ENCODE measurements at regions not wholly inside any gene's neighbourhood (a gene's known extent, or its start where the extent isn't known, plus 50 kb on each side); places are given as distances from the start of the nearest gene placed in this dataset.

DNA sequence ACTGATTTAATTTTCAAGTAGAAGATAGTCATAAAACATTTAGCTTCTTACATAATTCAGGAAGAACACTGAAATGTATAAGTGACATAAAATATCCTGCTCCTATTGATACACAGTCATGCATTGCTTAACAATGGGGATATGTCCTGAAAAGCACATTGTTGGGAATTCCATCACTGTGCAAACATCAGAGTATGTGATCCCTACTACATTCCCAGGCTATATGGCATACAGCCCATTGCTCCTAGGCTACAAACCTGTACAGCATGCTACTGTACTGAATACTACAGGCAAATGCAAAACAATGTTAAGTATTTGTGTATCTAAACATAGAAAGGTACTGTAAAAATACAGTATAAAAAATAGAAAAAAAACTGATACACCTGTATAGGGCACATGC lies 723.9 kb upstream of the ARGLU1 start:
- DNase-seq: no peak

DNA sequence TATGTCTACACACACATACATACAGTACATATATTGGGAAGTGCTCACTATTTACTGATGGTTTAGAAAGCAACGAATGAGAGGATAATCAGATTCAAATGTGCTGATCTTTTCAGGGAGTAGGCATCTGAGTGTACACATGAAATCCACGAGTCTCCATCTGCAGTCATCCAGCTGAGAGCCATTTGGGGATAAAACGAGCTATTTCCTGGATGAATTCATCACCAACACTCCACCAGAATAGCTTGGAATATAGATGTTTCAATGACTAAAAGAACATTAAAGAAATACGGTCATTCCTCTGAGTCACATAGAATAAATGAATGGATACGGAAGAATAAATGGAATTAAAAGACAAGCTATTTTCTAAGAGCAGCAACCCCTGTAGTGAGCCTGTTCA lies 721.6 kb upstream of the ARGLU1 start:
- DNase-seq: no peak

DNA sequence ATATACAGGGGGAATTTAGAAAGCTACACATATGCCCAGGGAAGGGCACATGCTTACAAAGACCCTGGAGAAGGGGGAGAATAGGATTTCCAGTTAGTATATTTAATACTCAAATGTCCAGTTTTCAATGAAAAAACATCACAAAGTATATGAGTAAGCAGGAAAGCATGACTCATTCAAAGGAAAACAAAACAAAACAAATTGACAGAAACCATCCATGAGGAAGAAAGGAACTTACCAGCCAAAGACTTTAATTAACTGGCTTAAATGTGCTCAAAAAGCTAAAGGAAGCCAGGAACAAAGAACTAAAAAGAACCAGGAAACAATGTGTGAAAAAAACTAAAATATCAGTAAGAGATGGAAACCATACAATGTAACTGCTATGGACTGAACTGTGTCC lies 716.2 kb upstream of the ARGLU1 start:
- no peak for DNase-seq

DNA sequence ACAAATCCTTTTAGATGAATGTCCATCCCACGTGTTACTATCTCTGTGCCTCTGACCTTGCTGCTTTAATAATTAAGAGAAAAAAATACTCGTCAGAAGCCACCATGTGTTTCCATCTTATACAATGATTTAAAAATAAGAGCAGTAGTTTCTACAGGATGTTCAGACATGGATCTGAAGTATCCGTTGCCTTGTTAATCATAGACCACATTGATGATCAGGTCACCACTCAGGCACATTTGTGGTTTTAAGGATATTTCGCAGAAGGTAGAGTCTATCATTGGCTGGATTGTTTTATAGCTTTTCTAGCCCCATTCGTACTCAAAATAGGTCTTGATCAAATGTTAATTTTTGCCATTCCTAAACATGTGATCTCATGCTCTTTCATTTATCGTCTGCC lies 710.0 kb upstream of the ARGLU1 start:
- no peak for DNase-seq

DNA sequence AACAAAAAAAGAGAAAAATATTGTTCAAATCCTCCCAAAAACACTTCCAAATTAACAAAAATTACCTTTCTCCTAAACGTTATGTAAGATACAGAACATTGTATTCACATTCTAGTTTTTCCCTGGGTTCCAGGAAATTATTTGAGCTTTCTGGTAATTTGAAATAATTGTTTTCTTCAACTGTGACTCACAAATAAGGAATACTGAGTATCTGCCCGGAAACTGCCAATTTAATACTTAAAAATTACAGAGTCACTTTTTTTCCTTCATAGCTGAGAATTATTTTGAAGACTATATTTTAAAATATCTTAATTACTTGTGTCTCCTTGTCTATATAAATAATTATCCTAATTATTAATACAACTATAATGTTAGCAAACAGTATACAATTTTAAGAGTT lies 709.0 kb upstream of the ARGLU1 start:
- DNase-seq: no peak

DNA sequence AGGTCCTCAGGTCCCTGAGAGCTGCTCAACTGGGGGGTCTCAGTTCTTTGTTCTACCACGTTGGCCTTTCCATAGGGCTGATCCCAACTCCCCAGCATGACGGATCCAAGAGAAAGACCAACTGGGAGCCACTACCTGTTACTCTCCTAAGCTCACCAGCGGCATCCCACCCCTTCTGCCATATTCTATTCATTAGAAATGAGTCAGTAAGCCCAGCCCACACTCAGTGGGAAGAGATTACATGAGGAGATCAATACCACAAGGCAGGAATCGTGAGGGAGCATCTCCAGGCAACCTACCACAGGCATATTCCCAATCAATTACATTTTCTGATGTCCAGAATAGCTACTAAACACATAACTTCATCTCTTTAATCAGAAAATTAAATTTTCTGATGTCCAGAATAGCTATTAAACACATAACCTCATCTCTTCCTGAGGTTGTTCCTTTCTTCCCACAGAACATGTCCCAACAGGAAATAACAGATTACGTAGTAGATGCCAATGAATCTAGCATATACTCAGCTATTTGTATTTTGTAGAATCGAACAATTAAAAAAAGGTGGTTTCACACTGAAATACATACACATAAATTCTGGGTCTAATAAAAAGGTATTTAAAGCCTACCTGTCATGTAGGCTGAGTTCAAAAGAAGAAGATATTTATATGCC lies 708.1 kb upstream of the ARGLU1 start:
- no peak for DNase-seq

DNA sequence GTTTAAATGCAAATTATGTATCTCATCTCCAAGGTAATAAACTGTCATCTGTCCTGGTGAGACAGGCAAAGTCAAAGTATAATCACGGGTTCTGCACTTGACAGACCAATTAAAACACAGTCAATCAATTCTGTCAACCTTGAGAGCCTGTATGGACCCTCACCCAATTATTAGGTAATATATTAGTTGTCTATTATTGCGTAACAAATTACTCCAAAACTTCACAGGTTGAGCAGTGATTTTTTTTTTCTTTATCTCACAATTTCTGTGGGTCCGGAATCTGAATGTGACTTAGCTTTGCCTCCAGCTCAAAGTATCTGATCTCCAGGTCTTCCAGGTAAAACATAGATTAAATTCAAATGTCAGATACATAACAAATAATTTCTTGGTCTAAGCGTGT lies 707.4 kb upstream of the ARGLU1 start:
- DNase-seq: no peak

DNA sequence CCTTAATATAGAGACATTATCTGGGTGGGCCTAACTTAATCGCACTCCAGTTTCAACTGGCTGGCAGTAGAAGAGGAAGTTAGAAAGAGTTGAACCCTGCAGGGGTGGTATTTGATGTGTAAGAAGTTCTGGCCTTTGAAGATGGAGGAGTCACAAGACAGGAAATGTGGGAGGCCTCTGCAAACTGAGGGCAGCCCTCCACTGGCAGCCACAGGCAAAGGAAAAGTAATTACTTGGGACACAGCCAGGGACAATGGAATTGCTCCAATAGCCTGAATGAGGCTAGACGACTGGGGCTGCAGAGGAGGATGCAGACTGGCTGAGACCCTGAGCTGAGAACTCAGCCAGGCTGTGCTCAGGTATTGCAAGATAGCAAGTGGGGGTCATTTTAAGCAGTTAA lies 703.3 kb upstream of the ARGLU1 start:
- no peak for DNase-seq

DNA sequence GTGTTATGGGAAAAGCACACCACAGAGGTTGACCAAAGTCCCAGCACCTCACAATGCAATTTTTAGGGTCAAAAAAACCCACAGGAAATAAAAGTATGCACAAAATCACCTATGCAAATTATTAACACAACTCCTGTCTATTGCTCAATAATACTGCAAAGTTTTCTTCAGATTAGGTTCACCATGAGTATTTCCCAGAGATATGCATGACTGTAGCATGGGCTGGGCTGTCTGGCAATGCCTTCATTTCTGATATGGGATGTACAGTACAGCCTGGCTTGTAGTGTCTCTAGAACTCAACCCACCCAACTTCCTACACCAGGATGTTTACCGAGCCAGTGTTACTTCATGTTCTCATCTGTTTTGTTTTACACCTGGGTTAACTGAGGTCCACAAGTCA lies 698.7 kb upstream of the ARGLU1 start:
- DNase-seq: no peak

DNA sequence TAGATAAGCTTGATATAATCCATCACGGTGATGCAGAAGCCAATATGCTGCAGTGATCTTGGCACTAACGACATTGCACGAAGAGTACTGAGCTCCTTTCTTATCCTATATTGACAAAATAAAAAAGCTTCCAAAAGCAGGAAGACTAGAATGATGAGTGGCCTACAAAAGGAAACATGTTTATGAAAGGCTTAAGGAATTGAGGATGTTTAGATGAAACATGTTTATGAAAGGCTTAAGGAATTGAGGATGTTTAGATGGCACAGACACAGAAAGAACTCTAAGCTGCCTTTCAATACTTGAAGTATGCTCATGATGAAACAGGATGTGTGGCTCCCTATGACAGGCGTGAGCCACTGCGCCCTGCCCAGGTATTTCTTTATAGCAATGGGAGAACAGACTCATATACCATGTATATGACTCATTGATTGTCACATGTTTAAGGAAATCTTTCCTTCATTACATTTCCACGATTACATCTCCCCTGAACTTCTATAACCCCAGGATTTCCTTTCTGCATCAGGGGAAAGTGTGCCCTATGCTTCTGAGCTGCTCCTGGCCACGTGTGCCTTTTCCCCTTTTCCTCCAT lies 690.8 kb upstream of the ARGLU1 start:
- DNase-seq: no peak

DNA sequence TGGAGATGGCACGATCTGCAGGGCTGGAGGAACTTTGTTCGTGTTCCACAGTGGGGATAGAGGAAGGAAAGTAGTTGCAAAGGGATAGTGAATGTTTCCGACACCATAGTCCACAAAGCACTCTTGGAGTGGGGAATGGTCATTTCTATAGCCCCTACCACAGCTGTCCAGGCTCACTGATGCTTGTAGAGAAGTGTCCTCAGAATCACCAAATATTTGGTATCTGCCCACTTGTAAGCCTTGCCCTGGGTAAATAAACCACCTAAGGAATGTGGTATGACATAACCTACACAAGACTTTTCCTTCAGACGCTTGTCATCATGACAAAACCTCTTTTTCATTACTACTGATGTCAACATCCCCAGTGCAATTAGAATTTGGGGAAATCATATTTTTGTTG lies 686.5 kb upstream of the ARGLU1 start:
- DNase-seq: no peak

DNA sequence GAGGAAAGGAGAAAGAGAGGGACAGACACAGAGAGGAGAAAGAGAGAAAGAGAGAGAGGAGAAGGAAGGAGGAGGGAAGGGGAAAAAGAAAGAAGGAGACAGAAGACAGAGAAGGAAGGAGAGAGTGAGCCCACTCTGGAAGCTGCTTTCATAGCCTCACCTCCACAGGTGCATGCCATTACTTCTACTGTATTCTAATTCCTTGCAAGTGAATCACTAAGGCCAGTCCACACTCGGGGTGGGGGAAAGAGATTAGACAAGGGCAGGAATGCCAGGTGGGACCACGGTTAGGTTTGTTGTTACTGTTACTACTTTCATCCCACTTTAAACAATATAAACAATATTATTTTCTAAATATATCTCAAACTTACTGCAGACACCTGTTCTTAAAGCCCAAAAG lies 684.5 kb upstream of the ARGLU1 start:
- DNase-seq: no peak

DNA sequence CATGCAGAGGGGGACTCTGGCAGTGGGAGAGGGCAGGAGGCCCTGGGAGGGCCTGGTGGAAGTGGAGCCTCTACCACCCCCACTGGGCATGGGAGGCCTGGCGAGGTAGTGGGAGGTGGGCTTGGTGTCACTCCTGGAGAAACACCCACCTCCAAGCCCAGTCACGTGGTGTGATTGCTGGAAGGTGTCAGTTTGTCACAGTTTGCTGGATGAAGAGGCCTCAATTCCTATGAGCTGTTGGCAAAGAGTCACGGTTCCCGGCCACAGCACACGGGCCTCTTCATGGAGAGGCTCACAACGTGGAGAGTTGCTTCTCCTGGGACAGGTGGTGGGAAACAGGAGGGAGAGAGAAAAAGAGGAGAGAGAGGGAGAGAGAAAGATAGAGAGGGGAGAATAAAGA lies 684.1 kb upstream of the ARGLU1 start:
- no peak for DNase-seq

DNA sequence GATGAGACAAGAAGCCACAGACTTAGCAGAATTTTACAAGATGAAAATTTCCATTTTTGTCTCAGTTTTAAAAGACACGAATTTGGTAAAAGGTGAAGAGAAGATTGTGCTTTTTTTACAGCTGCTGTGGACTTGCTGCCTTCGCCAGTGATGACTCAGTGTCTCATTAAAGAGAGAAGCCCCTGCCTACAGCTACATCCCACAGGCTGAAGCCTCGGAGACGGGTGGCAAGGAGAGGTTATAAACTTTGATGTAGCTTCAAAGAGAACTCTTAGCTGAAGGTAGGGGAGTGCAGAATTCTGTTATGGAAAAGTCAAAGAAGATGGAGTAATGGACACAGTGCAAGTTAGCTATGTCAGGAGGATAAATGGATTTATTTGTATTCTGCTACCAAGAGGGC lies 683.4 kb upstream of the ARGLU1 start:
- DNase-seq: no peak

DNA sequence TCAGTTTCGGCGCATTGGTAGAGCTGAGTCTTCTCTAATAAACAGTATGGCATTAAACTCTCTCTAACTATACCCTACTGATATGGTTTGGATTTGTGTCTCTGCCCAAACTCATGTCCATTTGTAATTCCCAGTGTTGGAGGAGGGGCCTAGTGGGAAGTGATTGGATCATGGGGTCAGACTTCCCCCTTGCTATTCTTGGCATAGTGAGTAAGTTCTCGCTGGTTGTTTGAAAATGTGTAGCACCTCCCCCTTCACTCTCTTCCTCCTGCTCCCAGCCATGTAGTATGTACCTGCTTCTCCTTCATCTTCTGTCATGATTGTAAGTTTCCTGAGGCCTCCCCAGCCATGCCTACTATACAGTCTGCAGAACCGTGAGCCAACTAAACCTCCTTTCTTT lies 682.7 kb upstream of the ARGLU1 start:
- DNase-seq: no peak

DNA sequence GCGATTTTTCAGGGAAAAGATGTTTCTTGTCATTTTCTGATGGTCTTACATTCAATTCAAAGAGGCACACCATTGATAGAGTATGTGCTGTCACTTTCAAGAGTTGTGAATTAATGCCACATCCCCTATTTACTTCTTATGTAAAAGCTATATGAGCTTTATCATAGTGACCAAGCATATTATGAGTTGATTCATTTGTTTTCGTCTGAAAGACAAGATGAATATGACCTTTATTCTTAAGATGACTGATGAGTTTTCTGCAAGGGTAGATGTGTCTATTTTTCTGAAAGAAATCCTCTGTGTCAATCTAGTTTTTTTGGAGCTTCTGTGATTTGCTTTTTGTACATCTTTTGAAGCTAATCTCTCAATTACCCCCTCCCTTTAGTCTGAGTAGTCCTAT lies 676.3 kb upstream of the ARGLU1 start:
- no peak for DNase-seq

DNA sequence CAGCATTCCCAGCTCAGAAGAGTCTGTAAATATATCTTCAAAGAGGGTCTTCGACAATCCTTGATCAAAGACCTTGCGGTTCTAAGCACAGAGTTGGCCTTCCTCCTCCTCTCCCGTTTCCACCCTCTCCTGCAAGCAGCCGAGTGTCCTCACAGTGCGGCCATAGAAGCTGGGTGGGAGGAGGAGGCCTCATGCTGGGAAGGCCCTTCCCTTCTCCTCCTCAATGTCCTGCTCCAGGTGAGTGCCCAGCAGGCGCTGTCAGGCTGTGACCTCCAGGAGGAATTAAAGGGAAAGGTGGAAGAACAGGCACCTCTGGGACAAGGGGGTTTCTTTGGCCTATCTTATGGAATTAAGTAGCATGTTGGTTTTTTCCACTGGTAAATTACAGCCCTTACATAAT lies 674.2 kb upstream of the ARGLU1 start:
- DNase-seq: no peak

DNA sequence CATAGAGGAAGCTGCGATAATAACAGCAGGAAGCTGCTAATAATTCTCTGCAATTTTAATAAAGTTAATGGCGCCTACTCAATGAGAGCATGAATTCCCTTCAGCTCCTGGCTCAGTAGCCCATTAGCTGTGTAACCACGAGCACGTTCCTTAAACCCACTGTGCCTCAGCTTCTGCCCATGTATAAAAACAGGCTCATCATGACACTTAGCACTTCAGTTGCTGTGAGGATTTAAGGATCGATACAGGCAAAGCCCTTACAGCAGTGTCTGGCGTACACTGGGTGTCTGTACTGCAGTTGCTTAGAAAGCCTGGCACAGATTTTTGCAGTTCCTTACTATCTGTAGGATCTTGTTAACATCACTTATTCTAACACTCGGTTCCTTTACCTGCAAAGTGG lies 673.4 kb upstream of the ARGLU1 start:
- DNase-seq: no peak

DNA sequence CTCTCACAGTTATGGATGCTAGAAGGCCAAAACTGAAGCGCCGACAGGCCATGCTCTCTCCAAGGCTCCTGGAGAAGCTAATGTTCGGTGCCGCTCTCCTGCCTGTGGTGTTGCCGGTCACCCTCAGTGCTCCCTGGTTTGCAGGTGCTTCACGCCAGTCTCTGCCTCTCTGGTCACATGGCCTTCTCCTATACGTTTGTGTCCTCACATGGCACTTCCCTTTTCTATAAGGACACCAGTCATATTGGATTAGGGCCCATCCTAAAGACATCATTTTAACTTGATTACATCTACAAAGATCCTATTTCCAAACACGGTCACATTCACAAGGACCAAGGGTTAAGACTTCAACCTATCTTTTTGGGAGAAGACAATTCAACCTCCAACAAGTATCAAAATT lies 671.3 kb upstream of the ARGLU1 start:
- DNase-seq: no peak

DNA sequence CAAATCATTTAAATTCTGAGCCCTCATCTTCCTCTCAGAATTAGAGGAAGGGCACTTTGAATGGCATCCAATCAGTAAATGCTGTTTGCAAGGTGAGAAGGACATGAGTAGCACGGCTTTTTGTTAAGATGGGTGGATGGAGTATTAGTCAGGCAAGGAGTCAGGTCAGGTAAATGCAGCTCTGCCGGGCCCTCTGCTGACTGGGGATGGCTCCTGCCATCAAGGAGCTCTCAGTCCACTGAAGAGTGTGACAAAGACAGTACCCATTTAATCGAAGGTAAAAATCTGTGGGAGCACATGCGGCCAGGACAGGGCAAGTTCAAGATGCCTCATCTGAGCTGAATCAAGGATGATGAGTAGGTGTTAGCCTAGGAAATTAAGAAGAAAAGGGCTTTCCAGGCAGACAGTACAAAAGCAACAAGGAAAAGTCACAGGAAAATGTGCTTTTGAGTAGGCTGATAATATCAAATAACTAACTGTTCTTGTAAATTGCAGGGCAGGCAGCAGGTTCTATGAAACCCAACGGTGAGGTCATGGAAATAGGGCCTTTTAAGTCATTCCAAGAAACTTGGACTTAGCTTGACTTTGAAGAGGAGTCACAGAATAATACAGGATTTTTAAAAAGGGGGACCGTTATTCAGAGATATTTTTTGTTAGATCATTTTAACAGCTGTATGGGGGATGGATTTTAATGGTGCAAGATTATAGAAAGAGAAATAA lies 670.5 kb upstream of the ARGLU1 start:
- DNase-seq: no peak

DNA sequence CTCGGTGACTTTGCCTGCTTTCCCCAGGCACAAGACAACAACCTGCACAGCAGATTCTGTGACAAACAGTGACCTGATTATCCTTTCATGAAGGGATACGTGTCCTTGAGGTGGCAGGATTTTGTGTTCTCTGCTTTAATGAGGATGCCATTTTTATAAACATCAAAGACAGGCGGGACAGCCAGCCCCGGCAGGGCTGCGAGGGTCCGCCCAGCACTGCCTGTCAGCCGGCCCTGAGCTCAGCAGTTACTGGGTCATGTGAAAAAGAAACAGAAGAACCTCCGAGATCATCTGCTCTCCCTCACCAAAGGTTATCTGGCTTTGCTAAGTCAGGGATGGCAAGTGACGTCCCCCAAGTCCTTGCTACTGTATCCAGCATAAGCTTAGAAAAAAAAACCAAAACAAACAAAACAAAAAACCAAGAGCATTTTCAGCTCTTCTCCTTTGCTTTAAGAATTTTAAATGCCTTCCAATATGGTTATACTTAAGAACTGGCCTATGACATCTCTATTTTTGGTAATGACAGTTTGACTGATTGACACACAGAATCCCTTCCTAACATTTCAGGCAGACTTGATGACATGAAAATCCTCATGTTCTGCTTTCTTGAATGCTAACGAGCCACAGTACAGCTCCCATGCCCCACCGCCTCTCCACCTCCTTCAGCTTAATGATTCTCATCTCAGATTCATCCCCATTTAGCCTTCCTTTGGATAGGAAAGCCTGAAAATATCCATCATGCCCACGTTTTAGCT lies 666.6 kb upstream of the ARGLU1 start:
- DNase-seq: no peak

DNA sequence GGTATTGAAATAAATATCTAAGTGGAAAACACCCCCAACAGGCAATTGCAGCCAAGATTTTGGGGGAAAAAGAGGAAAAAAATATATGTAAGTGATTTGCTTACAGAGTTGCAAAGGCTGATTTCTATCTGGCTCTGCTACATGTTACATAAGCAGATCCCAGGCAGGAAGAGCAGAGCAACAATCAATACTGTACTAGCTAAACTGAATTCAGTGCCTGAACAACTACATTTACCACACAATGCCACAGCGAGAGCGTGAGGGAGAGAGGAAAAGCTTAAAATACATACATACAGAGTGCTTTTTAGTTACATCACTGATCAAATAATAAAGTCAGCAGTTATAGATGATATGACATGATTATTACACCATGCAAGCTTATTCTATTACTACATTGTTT lies 665.6 kb upstream of the ARGLU1 start:
- DNase-seq: no peak

DNA sequence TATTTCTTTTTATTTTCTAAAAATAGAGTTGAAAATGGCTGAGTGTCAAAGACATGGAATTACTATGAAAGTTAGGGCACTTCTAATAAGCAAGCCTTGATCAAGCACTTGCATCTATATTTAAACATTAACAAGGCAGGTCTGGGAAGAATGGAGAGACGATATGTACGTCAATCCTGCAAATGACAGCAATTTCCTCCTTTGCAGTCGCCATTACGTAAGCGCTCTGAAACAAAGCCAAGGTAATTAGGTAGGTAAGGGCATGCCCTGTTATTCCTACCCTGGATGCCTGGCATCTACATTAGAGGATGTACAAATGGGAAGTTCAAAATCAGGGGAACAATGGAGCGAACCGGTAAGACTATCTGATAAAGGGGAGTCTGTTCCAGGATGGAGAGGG lies 664.0 kb upstream of the ARGLU1 start:
- no peak for DNase-seq

DNA sequence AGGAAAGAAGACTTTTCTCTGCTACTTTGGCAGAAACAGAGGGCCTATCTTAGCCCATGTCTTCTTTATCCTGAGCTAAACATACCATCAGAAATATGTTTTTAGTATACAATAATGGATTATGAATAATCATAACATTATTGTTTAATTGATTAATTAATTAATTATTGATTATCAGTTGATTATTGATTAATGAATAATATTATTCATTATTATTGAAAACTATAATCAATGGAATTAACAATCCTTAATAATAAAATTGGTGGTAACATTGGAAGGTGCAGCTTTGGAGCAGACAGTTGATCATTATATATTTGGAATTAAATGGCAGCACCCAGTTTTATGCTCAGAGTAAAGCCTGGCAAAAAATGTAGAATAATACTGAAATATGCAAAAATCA lies 655.9 kb upstream of the ARGLU1 start:
- DNase-seq: no peak

Measured in cerebellar nuclear complex (tissue), 1 donor.